Thyroid gland (tissue), 4 donors: ENCODE measurements at regions not wholly inside any gene's neighbourhood (a gene's known extent, or its start where the extent isn't known, plus 50 kb on each side); places are given as distances from the start of the nearest gene placed in this dataset.

ENCODE experiments used
- DNase-seq, 2 donors: peaks; one replicate each; pipeline ENCODE4 v3.0.0-alpha.2; 2019
- H3K27ac ChIP-seq, 3 donors: fragments of 200-600 bp; sonication (generic); 1 replicate in 2 of 3; 2 replicates in 1 of 3; pipeline ENCODE4 v1.5.1; 2016 to 2019; ENCODE audit warnings: mild to moderate bottlenecking in 1 of 3, moderate library complexity in 1 of 3
- H3K27me3 ChIP-seq: fragments of 200-600 bp; sonication (generic); one replicate; pipeline ENCODE4 v1.5.1; 2019
- H3K36me3 ChIP-seq, 2 donors: fragments of 200-600 bp; sonication (generic); one replicate each; pipeline ENCODE4 v1.5.1; 2016 to 2019
- H3K4me1 ChIP-seq, 2 donors: fragments of 200-600 bp; sonication (generic); one replicate each; pipeline ENCODE4 v1.5.1; 2017 to 2019
- H3K4me3 ChIP-seq, 3 donors: fragments of 200-600 bp; sonication (generic); replicated peaks in 1 of 3; 1 replicate in 2 of 3; 2 replicates in 1 of 3; pipeline ENCODE4 v1.5.1; 2016; ENCODE audit warnings: mild to moderate bottlenecking in 1 of 3
- H3K9me3 ChIP-seq: fragments of 200-600 bp; sonication (generic); one replicate; pipeline ENCODE4 v1.5.1; 2017
- POLR2A ChIP-seq, 2 donors: fragments of 450-650 bp; IDR thresholded peaks; one replicate each; pipeline ENCODE4 v1.6.1; 2017; ENCODE audit warnings: antibody characterized with exemption in 2 of 2, mild to moderate bottlenecking in 2 of 2, moderate library complexity in 1 of 2
- WGBS, 2 donors: methylation state at CpG; one replicate each; pipeline ENCODE4 v1.1.5; 2017; 5-methylcytosine and 5-hydroxymethylcytosine counted together
- intact Hi-C: fragments of 100-400 bp; cut with DNase I; formaldehyde crosslinking; loops from one replicate; pipeline ENCODE4 v1.15.1; 2023
- TF ChIP-seq, protein P1 (sequence below), 6 experiments: fragments of 200-600 bp in 3 of 6; fragments of 450-650 bp in 3 of 6; sonication (generic) in 3 of 6; IDR thresholded peaks; one replicate each; pipeline ENCODE4 v1.5.1; 2016 to 2019; ENCODE audit warnings: antibody characterized with exemption in 6 of 6, mild to moderate bottlenecking in 2 of 6, inconsistent platforms in 1 of 6, moderate library complexity in 1 of 6

DNA sequence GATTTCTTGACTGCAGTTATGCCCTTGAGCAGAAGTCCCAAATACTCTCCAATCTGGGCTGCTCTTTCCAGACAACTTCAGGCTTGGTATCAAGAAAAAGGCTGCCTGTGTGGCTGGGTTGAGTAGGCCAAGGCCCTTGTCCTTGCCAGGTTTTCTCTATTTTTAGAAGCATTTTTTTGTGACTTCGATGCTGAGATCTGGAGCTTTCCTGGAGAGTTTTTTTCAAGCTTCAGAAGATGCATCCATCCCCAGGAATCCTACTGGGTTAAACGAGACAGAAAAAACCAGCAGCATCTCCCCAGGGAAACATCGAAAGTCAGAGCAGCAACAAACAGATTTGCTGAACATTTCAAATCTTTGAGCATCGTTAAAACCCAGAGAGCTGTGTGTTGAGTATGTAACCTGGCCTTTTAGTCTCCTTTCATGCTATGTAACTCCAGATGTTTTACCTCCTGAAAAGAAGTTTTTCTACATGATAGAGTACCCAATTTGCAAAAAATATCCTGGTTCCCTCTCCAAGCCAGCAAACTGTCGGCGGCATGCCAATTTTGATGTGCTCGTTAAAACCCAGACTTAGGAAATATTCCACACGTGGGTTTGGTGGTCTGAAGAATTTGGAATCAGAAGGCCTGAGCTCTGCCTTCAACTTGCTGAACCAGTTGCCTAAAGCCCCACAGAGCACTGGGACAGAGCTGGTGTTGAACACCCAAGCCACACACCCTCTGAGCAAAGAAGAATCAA is 98.1 kb upstream of the ALDH1B1 start:
- TF ChIP-seq, protein P1, sequence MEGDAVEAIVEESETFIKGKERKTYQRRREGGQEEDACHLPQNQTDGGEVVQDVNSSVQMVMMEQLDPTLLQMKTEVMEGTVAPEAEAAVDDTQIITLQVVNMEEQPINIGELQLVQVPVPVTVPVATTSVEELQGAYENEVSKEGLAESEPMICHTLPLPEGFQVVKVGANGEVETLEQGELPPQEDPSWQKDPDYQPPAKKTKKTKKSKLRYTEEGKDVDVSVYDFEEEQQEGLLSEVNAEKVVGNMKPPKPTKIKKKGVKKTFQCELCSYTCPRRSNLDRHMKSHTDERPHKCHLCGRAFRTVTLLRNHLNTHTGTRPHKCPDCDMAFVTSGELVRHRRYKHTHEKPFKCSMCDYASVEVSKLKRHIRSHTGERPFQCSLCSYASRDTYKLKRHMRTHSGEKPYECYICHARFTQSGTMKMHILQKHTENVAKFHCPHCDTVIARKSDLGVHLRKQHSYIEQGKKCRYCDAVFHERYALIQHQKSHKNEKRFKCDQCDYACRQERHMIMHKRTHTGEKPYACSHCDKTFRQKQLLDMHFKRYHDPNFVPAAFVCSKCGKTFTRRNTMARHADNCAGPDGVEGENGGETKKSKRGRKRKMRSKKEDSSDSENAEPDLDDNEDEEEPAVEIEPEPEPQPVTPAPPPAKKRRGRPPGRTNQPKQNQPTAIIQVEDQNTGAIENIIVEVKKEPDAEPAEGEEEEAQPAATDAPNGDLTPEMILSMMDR (IDR thresholded peaks at IDR 0.05), result no peak
- TF ChIP-seq POLR2A (IDR thresholded peaks at IDR 0.05), result no peak
- Histone ChIP-seq H3K4me1 (no peaks in the 10 kb centered on the region), H3K36me3 (no peaks in the 10 kb centered on the region), H3K27ac (no peak overlapping the region), H3K27me3 (no peaks in the 10 kb centered on the region), H3K9me3 (no peaks in the 10 kb centered on the region), H3K4me3 (no peak overlapping the region)
- 36 to 55% methylated on average over 8 of the region's 8 CpGs for WGBS, 2 donors
- DNase-seq, result no peak
- intact Hi-C loops, result no loop called here

DNA sequence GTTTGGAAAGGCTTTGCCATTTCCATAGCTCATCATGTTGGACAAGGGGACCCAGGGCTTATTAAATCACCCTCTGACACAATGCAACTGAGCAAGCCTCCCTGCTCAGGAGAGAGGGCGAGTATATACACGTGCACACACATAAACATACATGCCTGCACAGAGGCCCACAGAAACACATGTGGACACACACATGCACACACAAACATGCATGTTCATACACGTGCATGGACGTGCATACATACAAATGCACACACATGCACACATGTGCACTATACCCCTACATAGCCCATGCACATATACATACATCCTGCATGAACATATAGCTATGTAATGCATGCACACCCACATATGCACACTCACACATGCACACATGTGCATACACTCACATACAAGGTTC is 99.5 kb upstream of the ALDH1B1 start:
- no peaks in the 10 kb centered on the region for H3K36me3 ChIP-seq
- no peak overlapping the region for H3K4me3 ChIP-seq
- no peak for TF ChIP-seq POLR2A (IDR thresholded peaks at IDR 0.05)
- TF ChIP-seq, protein P1 (IDR thresholded peaks at IDR 0.05), result no peak
- no peaks in the 10 kb centered on the region for H3K27me3 ChIP-seq
- H3K4me1 ChIP-seq, result no peaks in the 10 kb centered on the region
- DNase-seq, result no peak
- 79 to 82% methylated on average over 4 of the region's 4 CpGs for WGBS, 2 donors
- intact Hi-C loops, result no loop called here
- no peaks in the 10 kb centered on the region for H3K9me3 ChIP-seq
- H3K27ac ChIP-seq, result no peak overlapping the region

DNA sequence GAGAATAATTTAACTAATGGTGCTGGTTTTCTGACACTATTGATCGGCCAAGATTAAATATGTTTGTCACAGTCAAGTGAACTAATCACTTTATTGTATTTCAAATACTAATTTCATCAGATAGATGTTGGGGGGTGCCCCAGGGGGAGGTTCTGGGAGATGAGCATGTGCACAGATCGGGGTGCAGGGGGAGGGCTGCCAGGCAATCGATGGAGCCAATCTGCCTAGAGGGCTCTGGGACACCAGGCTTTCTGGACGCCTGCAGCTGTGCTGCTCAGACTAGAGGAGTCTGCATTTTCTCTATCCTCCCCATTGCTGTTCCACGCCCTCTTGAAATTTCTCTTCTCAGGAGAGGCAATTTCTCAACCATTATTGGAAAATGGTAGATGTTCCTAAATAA is 100.0 kb upstream of the ALDH1B1 start:
- intact Hi-C loops, result no loop called here
- Histone ChIP-seq H3K27ac (no peak overlapping the region), H3K4me1 (no peaks in the 10 kb centered on the region), H3K36me3 (no peaks in the 10 kb centered on the region), H3K4me3 (no peak overlapping the region), H3K27me3 (no peaks in the 10 kb centered on the region), H3K9me3 (no peaks in the 10 kb centered on the region)
- DNase-seq, result no peak
- WGBS, 2 donors, result 89 to 91% methylated on average over 5 of the region's 5 CpGs
- TF ChIP-seq, protein P1 (IDR thresholded peaks at IDR 0.05), result no peak
- TF ChIP-seq POLR2A (IDR thresholded peaks at IDR 0.05), result no peak

DNA sequence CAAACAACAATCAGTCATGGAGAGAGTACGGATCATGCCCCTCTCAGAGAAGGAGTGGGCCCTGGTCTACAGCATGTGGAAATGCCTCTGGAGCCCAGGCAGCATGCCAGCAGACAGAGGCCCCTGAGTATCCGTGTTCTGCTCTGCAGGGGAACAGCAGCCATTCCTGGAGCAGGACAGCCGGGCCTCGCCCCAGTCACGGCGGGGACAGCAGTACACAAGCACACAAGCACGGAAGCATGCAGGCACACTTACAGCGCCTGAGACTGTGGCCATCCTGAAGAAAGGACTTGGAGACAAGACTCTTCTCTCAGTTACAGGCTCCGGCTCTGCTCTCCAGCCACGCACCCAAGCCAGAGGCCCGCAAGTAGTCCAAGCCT is 102.6 kb upstream of the ALDH1B1 start:
- Histone ChIP-seq H3K27me3 (no peaks in the 10 kb centered on the region), H3K4me1 (no peaks in the 10 kb centered on the region), H3K4me3 (no peak overlapping the region), H3K36me3 (no peaks in the 10 kb centered on the region), H3K9me3 (no peaks in the 10 kb centered on the region), H3K27ac (no peak overlapping the region)
- 64 to 88% methylated on average over 5 to 11 of the region's 11 CpGs for WGBS, 2 donors
- intact Hi-C loops, result no loop called here
- DNase-seq, result no peak
- TF ChIP-seq POLR2A (IDR thresholded peaks at IDR 0.05), result no peak
- TF ChIP-seq, protein P1 (IDR thresholded peaks at IDR 0.05), result no peak

DNA sequence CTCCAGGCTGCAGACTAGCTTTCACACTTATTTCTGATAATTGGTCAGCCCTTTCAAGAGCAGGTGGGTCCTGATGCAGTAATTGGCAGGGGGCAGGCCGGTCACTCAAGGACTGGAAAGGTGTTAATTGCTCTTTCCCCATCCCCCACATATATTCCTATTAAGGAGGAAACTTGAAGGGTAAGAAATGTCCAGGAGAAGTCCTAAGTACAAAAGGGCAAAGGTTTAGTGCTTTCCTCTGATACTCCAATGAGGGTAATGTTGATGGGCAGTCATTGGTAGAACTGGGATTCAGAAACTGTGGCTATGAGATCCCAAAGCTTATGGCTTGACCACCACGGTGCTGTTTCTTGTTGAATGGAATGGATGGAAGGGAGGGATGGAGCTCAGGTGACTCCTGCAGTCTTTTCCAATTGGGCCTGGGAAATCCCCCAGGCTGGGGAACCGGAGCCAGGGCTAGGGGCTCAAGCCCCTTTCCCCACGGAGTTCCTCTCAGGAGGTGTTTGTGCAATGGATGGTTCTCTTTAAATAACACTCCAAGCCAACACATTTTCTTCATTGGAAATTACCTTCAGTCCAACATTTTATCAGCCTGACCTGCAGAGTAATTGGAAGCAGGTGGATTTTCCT is 103.2 kb upstream of the ALDH1B1 start:
- H3K4me1 ChIP-seq, result no peaks in the 10 kb centered on the region
- intact Hi-C loops, result no loop called here

More for the DNA sequence above, 103.2 kb upstream of the ALDH1B1 start:
- Histone ChIP-seq H3K27ac (no peak overlapping the region), H3K36me3 (no peaks in the 10 kb centered on the region), H3K27me3 (no peaks in the 10 kb centered on the region), H3K9me3 (no peaks in the 10 kb centered on the region), H3K4me3 (no peak overlapping the region)
- no peak for DNase-seq
- 70 to 77% methylated on average over 4 of the region's 4 CpGs for WGBS, 2 donors
- TF ChIP-seq, protein P1 (IDR thresholded peaks at IDR 0.05), result no peak
